ENCODE measurements at regions not wholly inside any gene's neighbourhood (a gene's known extent, or its start where the extent isn't known, plus 50 kb on each side); places are given as distances from the start of the nearest gene placed in this dataset.
"Not testable (repeated sequence)": the region's sequence is repeated elsewhere in the genome, so short reads cannot be mapped to it uniquely, and the experiment has no call there.

DNA sequence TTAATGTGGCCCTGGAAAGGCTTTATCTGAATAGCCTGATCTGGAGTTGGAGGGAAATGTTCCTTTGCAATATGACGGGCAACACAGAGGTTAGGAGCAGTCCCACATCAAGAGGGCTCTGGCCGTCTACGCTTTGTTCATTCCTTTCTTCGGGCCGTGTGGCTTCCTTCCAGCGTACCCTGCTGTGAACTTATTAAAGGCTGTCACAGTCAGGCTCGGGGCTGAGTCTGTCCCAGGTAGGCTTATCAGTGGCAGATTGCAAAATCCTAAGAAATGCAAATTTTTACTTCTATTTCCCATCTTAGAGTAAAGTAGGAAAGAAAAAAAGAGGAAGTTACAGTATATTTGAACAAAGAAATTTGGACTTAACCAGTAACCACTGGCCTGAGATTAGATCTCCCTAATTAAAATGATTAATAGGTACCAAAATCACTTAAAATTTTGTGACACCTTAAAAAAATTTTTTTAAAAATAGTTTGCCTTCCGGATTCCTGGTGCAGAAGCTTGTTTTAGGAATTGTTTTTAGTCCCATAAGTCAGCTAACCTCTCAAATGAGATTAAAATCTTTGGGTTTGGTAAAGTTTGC is 453.1 kb upstream of the MKI67 start:
- no peak for DNase-seq (ENCODE audit: low read depth)

GRCh38 chr10:128579901-128580300 is 453.7 kb upstream of the MKI67 start:
- DNase-seq (ENCODE audit: low read depth), result no peak

DNA sequence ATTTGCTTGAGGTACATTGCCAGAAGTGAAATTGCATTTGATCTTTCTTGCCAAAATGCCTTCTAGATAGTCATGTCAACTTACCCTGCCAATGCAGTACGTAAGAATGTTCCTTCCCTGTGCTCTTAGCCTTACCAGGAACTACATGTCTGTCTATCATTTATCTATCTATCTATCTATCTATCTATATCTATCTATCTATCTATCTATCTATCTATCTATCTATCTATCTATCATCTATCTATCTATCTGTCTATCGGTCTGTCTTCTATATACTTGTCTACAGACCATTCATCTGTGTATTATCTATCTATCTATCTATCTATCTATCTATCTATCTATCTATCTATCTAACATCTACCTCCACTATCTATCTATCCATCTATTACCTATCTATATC is 456.9 kb upstream of the MKI67 start:
- not testable (repeated sequence) for DNase-seq (ENCODE audit: low read depth)

GRCh38 chr10:128586599-128586998 is 460.4 kb upstream of the MKI67 start:
- DNase-seq (ENCODE audit: low read depth), result not testable (repeated sequence)

DNA sequence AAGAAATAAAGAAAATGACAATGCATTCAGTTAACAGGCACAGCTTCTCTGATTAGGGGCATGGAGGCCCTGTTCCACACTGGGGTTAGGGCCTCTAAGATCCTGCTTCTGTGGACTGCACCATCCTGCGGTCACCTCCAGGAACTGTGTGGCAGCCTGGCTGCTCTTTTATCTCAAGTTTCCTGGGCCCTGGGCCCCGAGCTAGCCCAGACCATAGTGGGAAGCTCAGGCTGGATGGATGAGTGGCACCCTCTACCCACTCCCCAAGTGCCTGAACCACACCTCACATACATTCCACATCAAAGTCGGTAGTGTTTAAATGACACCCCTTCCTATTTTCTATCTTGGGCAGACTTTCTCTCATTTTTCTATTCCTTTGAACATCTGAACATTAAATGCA is 461.5 kb upstream of the MKI67 start:
- no peak for DNase-seq (ENCODE audit: low read depth)

- no peak for DNase-seq (ENCODE audit: low read depth)
Observed at GRCh38 chr10:128588402-128588801, 462.2 kb upstream of the MKI67 start.

GRCh38 chr10:128594688-128595087 is 468.5 kb upstream of the MKI67 start:
- DNase-seq (ENCODE audit: low read depth), result no peak

- no peak for DNase-seq (ENCODE audit: low read depth)
Observed at GRCh38 chr10:128596906-128597305, 470.7 kb upstream of the MKI67 start.

GRCh38 chr10:128599030-128599429 is 472.8 kb upstream of the MKI67 start:
- DNase-seq (ENCODE audit: low read depth), result no peak

GRCh38 chr10:128599538-128599937 is 473.3 kb upstream of the MKI67 start:
- DNase-seq (ENCODE audit: low read depth), result no peak

DNA sequence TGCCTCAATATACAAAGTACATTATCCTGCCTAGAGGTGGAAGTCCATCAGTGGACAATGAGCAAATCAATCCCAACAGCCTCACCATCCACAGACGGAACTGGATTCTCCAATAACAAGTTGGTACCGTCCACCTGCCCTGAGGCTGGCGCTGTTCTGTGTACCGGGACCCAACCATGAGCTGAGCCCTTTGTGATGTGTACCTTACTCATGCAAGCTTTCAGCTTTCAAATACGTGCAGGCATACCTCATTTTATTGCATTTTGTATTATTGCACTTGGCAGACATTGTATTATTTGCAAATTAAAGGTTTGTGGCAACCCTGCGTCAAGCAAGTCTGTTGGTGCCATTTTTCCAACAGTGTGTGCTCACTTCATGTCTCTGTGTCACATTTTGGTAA is 476.0 kb upstream of the MKI67 start:
- no peak for DNase-seq (ENCODE audit: low read depth)

DNA sequence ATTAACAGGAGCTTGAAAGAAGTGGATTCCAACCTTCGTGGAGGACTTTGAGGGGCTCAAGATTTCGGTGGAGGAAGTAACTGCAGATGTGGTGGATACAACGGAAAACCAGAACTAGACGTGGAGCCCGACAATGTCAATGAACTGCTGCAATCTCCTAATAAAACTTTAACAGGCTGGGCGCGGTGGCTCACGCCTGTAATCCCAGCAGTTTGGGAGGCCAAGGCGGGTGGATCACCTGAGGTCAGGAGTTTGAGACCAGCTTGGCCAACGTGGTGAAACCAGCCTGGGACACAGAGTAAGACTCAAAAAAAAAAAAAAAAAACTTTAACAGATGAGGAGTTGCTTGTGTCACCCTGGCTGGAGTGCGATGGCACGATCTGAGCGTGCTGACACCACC is 477.8 kb upstream of the MKI67 start:
- no peak for DNase-seq (ENCODE audit: low read depth)

DNA sequence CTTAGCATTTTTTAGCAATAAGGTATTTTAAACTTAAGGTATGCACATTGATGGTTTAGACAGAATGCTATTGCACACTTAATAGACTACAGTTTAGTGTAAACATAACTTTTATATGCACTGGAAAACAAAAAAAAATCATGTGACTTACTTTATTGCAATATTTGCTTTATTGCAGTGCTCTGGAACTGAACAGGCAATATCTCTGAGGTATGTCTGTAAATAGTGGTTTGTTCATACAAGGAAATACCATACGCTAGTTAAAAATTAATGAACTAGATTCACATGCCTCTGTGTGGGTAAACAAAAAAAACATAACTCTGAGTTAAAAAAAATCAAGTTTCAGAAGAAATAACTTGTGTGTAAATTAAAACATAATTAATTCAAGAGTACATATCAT is 479.0 kb upstream of the MKI67 start:
- no peak for DNase-seq (ENCODE audit: low read depth)

GRCh38 chr10:128606055-128606454 is 479.8 kb upstream of the MKI67 start:
- DNase-seq (ENCODE audit: low read depth), result no peak

DNA sequence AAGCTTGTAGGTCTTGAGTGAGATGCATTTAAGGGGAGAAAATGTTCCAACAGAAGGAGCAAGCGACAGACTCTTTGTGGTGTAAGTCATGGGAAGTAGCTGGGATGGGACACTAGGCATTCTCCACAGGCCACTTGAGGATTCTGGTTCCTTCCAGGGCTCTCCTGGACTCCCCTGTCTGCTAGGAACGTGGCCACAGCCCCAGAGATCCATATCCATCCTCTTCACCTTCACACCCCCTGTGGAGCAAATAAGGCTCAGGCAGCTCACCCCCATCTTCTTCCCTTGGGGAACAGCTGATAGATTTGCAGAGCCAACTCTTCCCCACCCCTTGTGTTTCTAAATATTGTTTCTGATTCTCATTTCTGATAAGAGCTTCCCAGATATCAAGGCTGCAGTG is 482.6 kb upstream of the MKI67 start:
- no peak for DNase-seq (ENCODE audit: low read depth)

DNA sequence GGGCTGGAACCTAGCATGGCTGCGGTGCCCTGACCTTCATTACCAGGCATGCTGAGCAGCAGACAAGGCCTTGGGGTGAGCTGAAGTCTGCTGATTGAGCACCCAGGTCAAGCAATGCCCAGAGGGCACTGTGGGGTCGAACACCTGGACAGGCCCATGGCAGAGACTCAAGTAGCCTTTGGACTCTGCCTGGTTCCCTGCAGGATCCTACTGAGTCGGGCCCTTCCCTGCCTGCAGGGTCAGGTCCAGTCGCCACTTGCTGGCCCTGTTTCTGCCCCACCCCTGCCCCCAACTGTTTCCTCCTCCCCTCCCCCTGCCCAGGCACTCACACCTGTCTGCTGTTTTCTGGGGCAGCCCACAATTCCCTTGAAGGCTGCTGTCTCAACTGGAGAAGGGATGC is 483.2 kb upstream of the MKI67 start:
- no peak for DNase-seq (ENCODE audit: low read depth)

DNA sequence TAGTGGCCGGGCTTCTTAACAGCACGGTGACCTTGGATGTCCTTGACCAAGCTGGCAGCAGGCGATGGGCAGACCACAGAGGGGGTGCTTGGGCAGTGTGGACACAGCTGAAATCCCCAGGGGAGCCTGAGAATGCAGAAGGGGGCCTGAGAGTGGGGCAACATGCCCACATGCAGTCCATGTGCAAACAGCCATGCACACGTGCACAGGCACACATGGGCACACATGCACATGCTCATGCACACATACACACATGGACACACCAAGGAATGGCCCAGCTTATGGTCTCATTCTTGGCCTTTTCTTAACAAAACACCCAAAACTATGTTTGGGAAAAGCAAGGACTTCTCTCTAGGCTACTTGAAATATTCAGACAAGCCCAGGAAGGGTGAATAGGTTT is 483.9 kb upstream of the MKI67 start:
- DNase-seq (ENCODE audit: low read depth), result no peak

- no peak for DNase-seq (ENCODE audit: low read depth)
Observed at GRCh38 chr10:128612195-128612594, 486.0 kb upstream of the MKI67 start.

GRCh38 chr10:128612631-128613030 is 486.4 kb upstream of the MKI67 start:
- DNase-seq (ENCODE audit: low read depth), result no peak

- DNase-seq (ENCODE audit: low read depth), result no peak
Observed at GRCh38 chr10:128614016-128614605, 487.9 kb upstream of the MKI67 start.

DNA sequence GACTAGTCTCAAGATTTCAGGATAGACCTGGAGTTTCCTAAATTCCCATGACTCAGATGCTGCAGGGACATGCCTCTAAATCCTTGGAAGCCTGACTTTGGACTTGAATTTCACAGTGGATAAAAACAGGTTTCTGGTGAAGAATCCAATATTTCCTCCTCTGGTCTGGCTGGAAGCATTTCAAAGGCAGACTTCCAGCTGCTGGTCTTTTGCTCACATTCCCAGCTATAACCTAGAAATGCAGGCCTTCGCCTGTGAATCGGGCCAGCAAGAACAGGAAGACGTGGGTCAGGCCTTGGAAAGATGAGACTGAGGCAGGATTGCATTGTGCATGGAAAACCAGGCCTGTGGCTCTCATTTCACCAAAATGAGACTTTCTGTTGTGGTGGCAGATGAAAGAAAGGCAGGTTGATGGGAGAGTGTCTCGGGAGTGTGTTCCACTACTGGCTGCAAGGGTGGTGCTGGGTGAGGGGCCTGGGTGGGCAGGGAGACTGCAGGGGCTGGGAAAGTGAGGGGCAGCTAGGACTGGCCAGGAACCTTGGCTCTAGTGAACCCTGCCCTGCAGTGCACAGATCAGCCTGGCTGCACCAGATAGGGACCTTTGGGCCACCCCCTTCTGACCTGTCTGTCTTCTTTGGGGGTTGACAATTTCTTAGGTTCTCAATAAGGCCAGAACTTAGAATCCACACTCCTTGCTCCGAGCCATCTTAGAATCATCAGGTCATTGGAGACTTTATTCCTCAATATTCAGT is 488.8 kb upstream of the MKI67 start:
- DNase-seq (ENCODE audit: low read depth), result no peak

GRCh38 chr10:128617532-128617931 is 491.3 kb upstream of the MKI67 start:
- DNase-seq (ENCODE audit: low read depth), result no peak

- DNase-seq (ENCODE audit: low read depth), result no peak
Observed at GRCh38 chr10:128622706-128623105, 496.5 kb upstream of the MKI67 start.

DNA sequence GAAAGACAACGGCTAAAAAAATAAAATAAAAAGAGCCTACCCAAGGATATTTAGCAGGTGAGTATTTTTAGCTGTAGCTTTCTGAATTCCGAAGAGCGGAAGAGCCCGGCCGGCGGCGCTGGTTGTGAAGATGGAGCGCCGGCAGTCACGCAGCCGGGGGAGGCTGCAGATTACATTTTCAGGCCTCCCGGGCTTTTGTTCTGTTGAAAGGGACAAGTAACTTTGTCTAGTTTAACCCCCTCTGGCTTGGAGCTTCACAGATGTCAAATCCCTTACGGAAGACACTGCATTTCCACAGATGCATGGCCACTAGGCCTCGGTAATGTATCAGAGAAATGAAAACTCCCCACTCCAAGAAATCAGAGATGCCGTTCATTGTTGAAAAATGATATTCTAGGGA is 497.6 kb upstream of the MKI67 start:
- no peak for DNase-seq (ENCODE audit: low read depth)

Data from stimulated activated CD8-positive, alpha-beta memory T cell treated with anti-CD3 and anti-CD28 coated beads, Interleukin-15, amount 100 ng/mL, for 24 hours (primary cell).